Esophagus squamous epithelium (tissue), 4 donors: ENCODE measurements at regions not wholly inside any gene's neighbourhood (a gene's known extent, or its start where the extent isn't known, plus 50 kb on each side); places are given as distances from the start of the nearest gene placed in this dataset.

ENCODE experiments used
- POLR2A ChIP-seq, 4 donors: fragments of 450-650 bp; IDR thresholded peaks; one replicate each; pipeline ENCODE4 v1.6.1; 2017; ENCODE audit warnings: antibody characterized with exemption in 4 of 4, mild to moderate bottlenecking in 4 of 4, moderate library complexity in 3 of 4
- TF ChIP-seq, protein P1 (sequence below), 6 experiments: fragments of 450-650 bp in 4 of 6; fragments of 200-600 bp in 2 of 6; sonication (generic) in 2 of 6; IDR thresholded peaks; one replicate each; pipeline ENCODE4 v1.5.1; 2016 to 2019; ENCODE audit warnings: antibody characterized with exemption in 6 of 6, mild to moderate bottlenecking in 4 of 6, moderate library complexity in 4 of 6

DNA sequence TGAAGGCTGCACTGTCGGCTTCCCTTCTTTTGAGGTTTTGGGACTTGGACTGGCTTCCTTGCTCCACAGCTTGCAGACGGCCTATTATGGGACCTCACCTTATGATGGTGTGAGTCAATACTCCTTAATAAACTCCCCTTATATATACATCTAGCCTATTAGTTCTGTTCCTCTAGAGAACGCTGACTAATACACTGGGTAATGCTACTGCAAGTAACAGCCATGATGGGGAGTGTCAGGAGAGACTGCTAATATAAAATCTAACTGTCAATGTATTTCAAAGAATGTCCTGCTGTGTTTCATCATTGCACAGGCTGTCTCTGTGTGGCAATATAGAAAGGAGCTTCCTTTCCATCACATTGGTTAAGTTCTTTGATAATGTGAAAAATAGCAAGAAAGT is 57.7 kb upstream of the UST start:
- TF ChIP-seq, protein P1, sequence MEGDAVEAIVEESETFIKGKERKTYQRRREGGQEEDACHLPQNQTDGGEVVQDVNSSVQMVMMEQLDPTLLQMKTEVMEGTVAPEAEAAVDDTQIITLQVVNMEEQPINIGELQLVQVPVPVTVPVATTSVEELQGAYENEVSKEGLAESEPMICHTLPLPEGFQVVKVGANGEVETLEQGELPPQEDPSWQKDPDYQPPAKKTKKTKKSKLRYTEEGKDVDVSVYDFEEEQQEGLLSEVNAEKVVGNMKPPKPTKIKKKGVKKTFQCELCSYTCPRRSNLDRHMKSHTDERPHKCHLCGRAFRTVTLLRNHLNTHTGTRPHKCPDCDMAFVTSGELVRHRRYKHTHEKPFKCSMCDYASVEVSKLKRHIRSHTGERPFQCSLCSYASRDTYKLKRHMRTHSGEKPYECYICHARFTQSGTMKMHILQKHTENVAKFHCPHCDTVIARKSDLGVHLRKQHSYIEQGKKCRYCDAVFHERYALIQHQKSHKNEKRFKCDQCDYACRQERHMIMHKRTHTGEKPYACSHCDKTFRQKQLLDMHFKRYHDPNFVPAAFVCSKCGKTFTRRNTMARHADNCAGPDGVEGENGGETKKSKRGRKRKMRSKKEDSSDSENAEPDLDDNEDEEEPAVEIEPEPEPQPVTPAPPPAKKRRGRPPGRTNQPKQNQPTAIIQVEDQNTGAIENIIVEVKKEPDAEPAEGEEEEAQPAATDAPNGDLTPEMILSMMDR (IDR thresholded peaks at IDR 0.05): no peak
- no peak for TF ChIP-seq POLR2A (IDR thresholded peaks at IDR 0.05)
